Ascending aorta (tissue), 2 donors: ENCODE measurements at regions not wholly inside any gene's neighbourhood (a gene's known extent, or its start where the extent isn't known, plus 50 kb on each side); places are given as distances from the start of the nearest gene placed in this dataset.

Experiments used
- DNase-seq, 2 donors: peaks; one replicate each; pipeline ENCODE4 v3.0.0-alpha.2; 2019; ENCODE audit warnings: low spot score in 2 of 2
- H3K27ac ChIP-seq, 2 donors: fragments of 200-600 bp; sonication (generic); one replicate each; pipeline ENCODE4 v1.5.1; 2016 to 2017; ENCODE audit warnings: mild to moderate bottlenecking in 1 of 2
- H3K27me3 ChIP-seq: fragments of 200-600 bp; sonication (generic); one replicate; pipeline ENCODE4 v1.5.1; 2017
- H3K36me3 ChIP-seq, 2 donors: fragments of 200-600 bp; sonication (generic); one replicate each; pipeline ENCODE4 v1.5.1; 2016
- H3K4me1 ChIP-seq, 2 donors: fragments of 200-600 bp; sonication (generic); one replicate each; pipeline ENCODE4 v1.5.1; 2016 to 2017; ENCODE audit warnings: mild to moderate bottlenecking in 1 of 2
- H3K4me3 ChIP-seq, 2 donors: fragments of 200-600 bp; sonication (generic); one replicate each; pipeline ENCODE4 v1.5.1; 2016 to 2017; ENCODE audit warnings: mild to moderate bottlenecking in 1 of 2
- H3K9me3 ChIP-seq, 2 donors: fragments of 200-600 bp; sonication (generic); one replicate each; pipeline ENCODE4 v1.5.1; 2016
- CTCF ChIP-seq, 3 experiments: fragments of 200-600 bp in 2 of 3; fragments of 450-650 bp in 1 of 3; sonication (generic) in 2 of 3; IDR thresholded peaks; one replicate each; pipeline ENCODE4 v1.5.1; 2016 to 2019; ENCODE audit warnings: antibody characterized with exemption in 3 of 3, mild to moderate bottlenecking in 1 of 3, moderate library complexity in 1 of 3
- intact Hi-C: fragments of 100-400 bp; cut with DNase I; formaldehyde crosslinking; loops from one replicate; pipeline ENCODE4 v1.15.1; 2023

GRCh38 chr22:47596176-47596690, 833.8 kb downstream of the TBC1D22A start:
- intact Hi-C loops = no loop called here
- no peaks in the 10 kb centered on the region for H3K27me3 ChIP-seq
- no peak for TF ChIP-seq CTCF (IDR thresholded peaks at IDR 0.05)
- peak in 1 of 2 donors; percentile 18 for DNase-seq
- H3K4me3 ChIP-seq = no peak overlapping the region
- H3K9me3 ChIP-seq = no peaks in the 10 kb centered on the region
- no peaks in the 10 kb centered on the region for H3K4me1 ChIP-seq
- H3K27ac ChIP-seq = no peak overlapping the region
- H3K36me3 ChIP-seq = no peaks in the 10 kb centered on the region

- peak in 1 of 2 donors; percentile 24 for DNase-seq
Observed at GRCh38 chr22:47594836-47595521, 832.5 kb downstream of the TBC1D22A start.

GRCh38 chr22:47593911-47594311, 831.5 kb downstream of the TBC1D22A start:
- DNase-seq = peak in 1 of 2 donors; percentile 58
- Histone ChIP-seq H3K27ac (no peak overlapping the region), H3K36me3 (no peaks in the 10 kb centered on the region), H3K4me3 (no peak overlapping the region), H3K4me1 (no peaks in the 10 kb centered on the region), H3K9me3 (no peaks in the 10 kb centered on the region), H3K27me3 (no peaks in the 10 kb centered on the region)
- intact Hi-C loops = no loop called here
- no peak for TF ChIP-seq CTCF (IDR thresholded peaks at IDR 0.05)

More at GRCh38 chr22:47594836-47595521, 832.5 kb downstream of the TBC1D22A start:
- Histone ChIP-seq H3K4me1 (no peaks in the 10 kb centered on the region), H3K4me3 (no peak overlapping the region), H3K9me3 (no peaks in the 10 kb centered on the region), H3K27ac (no peak overlapping the region), H3K36me3 (no peaks in the 10 kb centered on the region), H3K27me3 (no peaks in the 10 kb centered on the region)
- no peak for TF ChIP-seq CTCF (IDR thresholded peaks at IDR 0.05)
- intact Hi-C loops = no loop called here

GRCh38 chr22:47593291-47593690, 830.8 kb downstream of the TBC1D22A start:
- peak in 1 of 2 donors; percentile 35 for DNase-seq
- intact Hi-C loops = no loop called here
- Histone ChIP-seq H3K4me3 (no peak overlapping the region), H3K9me3 (no peaks in the 10 kb centered on the region), H3K27ac (no peak overlapping the region), H3K36me3 (no peaks in the 10 kb centered on the region), H3K27me3 (no peaks in the 10 kb centered on the region), H3K4me1 (no peaks in the 10 kb centered on the region)
- no peak for TF ChIP-seq CTCF (IDR thresholded peaks at IDR 0.05)

GRCh38 chr22:47592791-47593190, 830.3 kb downstream of the TBC1D22A start:
- Histone ChIP-seq H3K4me3 (no peak overlapping the region), H3K27ac (no peak overlapping the region), H3K4me1 (no peaks in the 10 kb centered on the region), H3K9me3 (no peaks in the 10 kb centered on the region), H3K36me3 (no peaks in the 10 kb centered on the region), H3K27me3 (no peaks in the 10 kb centered on the region)
- intact Hi-C loops = no loop called here
- DNase-seq = peak in 1 of 2 donors; percentile 50
- TF ChIP-seq CTCF (IDR thresholded peaks at IDR 0.05) = no peak
